Transverse colon (tissue), 4 donors: ENCODE measurements at regions not wholly inside any gene's neighbourhood (a gene's known extent, or its start where the extent isn't known, plus 50 kb on each side); places are given as distances from the start of the nearest gene placed in this dataset.

ENCODE experiments used
- DNase-seq: peaks from one replicate; pipeline ENCODE4 v3.0.0-alpha.2; 2019
- H3K27ac ChIP-seq, 4 donors: fragments of 200-600 bp; sonication (generic); 2 replicates each; pipeline ENCODE4 v1.5.1; 2016 to 2018; ENCODE audit warnings: inconsistent platforms in 4 of 4
- H3K27me3 ChIP-seq: fragments of 200-600 bp; sonication (generic); 2 replicates; pipeline ENCODE4 v1.5.1; 2017; ENCODE audit warnings: inconsistent platforms
- H3K36me3 ChIP-seq, 4 donors: fragments of 200-600 bp; sonication (generic); 2 replicates each; pipeline ENCODE4 v1.5.1; 2017 to 2019; ENCODE audit warnings: inconsistent platforms in 4 of 4
- H3K4me1 ChIP-seq, 4 donors: fragments of 200-600 bp; sonication (generic); 2 replicates each; pipeline ENCODE4 v1.5.1; 2017 to 2020; ENCODE audit warnings: inconsistent platforms in 4 of 4
- H3K4me3 ChIP-seq, 4 donors: fragments of 200-600 bp; sonication (generic); 1 replicate in 1 of 4; 2 replicates in 3 of 4; pipeline versions ENCODE4 v1.5.1 to v1.6.1; 2017 to 2019; ENCODE audit warnings: inconsistent platforms in 4 of 4
- H3K9me3 ChIP-seq, 2 donors: fragments of 200-600 bp; sonication (generic); 2 replicates each; pipeline ENCODE4 v1.5.1; 2017 to 2019; ENCODE audit warnings: inconsistent platforms in 2 of 2
- EP300 ChIP-seq: sonication (generic); formaldehyde crosslinking; IDR thresholded peaks from one replicate; pipeline ENCODE4 v1.6.1; 2017; ENCODE audit warnings: antibody characterized with exemption, low read depth
- POLR2A ChIP-seq: fragments of 450-650 bp; IDR thresholded peaks from one replicate; pipeline ENCODE4 v1.6.1; 2016; ENCODE audit warnings: antibody characterized with exemption, mild to moderate bottlenecking, moderate library complexity
- POLR2AphosphoS5 ChIP-seq, 3 donors: sonication (generic); formaldehyde crosslinking; IDR thresholded peaks; one replicate each; pipeline ENCODE4 v1.6.1; 2016; ENCODE audit warnings: antibody characterized with exemption in 3 of 3
- WGBS, 2 donors: methylation state at CpG; one replicate each; pipeline ENCODE4 v1.1.5; 2018; ENCODE audit warnings: low coverage in 1 of 2; 5-methylcytosine and 5-hydroxymethylcytosine counted together
- in situ Hi-C, 4 donors: fragments of 200-750 bp; cut with MboI; loops; one replicate each; pipeline versions ENCODE4 v1.15.0 to v1.15.1; 2017; ENCODE audit warnings: low sequenced_read_pairs in 3 of 4, low pct_ligation_motif_present in 1 of 4, low pct_unique_long_range_greater_than_20kb in 1 of 4
- intact Hi-C: fragments of 100-400 bp; cut with DNase I; formaldehyde crosslinking; loops from one replicate; pipeline ENCODE4 v1.15.1; 2023; ENCODE audit warnings: low total_unique reads
- TF ChIP-seq, protein P1 (sequence below), 5 experiments: fragments of 200-600 bp in 3 of 5; fragments of 450-650 bp in 2 of 5; sonication (generic) in 3 of 5; IDR thresholded peaks; 1 replicate in 2 of 5; 2 replicates in 3 of 5; pipeline ENCODE4 v1.5.1; 2016 to 2017; ENCODE audit warnings: antibody characterized with exemption in 5 of 5, inconsistent platforms in 3 of 5, mild to moderate bottlenecking in 2 of 5, moderate library complexity in 1 of 5

DNA sequence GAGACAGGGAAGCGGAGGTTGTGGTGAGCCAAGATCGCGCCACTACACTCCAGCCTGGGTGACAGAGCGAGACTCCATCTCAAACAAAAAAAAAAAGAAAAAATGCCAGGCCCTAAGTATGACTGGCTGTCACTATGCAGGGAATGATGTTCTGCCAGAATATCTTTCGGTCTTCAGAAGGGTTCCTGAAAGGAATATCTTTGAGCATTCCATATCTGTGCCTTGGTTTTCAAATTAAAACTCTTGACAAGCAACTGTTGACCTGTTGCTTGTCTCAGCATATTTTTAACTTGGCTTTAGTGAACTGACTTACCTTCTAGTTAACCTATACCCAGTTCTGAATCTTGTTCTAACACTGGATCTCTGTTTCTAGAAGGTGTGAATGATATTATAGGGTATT is 953.2 kb upstream of the FAM98A start:
- H3K4me1 ChIP-seq, result no peaks in the 10 kb centered on the region
- H3K27ac ChIP-seq, result no peak overlapping the region
- H3K27me3 ChIP-seq, result no peaks in the 10 kb centered on the region
- WGBS, 2 donors, result 82 to 94% methylated on average over 1 to 5 of the region's 5 CpGs
- in situ Hi-C loops, result no loop called here
- intact Hi-C loops, result no loop called here
- no peak overlapping the region for H3K4me3 ChIP-seq
- no peaks in the 10 kb centered on the region for H3K9me3 ChIP-seq
- no peak for TF ChIP-seq POLR2A
- TF ChIP-seq, protein P1, sequence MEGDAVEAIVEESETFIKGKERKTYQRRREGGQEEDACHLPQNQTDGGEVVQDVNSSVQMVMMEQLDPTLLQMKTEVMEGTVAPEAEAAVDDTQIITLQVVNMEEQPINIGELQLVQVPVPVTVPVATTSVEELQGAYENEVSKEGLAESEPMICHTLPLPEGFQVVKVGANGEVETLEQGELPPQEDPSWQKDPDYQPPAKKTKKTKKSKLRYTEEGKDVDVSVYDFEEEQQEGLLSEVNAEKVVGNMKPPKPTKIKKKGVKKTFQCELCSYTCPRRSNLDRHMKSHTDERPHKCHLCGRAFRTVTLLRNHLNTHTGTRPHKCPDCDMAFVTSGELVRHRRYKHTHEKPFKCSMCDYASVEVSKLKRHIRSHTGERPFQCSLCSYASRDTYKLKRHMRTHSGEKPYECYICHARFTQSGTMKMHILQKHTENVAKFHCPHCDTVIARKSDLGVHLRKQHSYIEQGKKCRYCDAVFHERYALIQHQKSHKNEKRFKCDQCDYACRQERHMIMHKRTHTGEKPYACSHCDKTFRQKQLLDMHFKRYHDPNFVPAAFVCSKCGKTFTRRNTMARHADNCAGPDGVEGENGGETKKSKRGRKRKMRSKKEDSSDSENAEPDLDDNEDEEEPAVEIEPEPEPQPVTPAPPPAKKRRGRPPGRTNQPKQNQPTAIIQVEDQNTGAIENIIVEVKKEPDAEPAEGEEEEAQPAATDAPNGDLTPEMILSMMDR (IDR thresholded peaks at IDR 0.05), result no peak
- TF ChIP-seq POLR2AphosphoS5 (IDR thresholded peaks at IDR 0.05), result no peak
- TF ChIP-seq EP300, result no peak
- DNase-seq, result no peak
- no peaks in the 10 kb centered on the region for H3K36me3 ChIP-seq

DNA sequence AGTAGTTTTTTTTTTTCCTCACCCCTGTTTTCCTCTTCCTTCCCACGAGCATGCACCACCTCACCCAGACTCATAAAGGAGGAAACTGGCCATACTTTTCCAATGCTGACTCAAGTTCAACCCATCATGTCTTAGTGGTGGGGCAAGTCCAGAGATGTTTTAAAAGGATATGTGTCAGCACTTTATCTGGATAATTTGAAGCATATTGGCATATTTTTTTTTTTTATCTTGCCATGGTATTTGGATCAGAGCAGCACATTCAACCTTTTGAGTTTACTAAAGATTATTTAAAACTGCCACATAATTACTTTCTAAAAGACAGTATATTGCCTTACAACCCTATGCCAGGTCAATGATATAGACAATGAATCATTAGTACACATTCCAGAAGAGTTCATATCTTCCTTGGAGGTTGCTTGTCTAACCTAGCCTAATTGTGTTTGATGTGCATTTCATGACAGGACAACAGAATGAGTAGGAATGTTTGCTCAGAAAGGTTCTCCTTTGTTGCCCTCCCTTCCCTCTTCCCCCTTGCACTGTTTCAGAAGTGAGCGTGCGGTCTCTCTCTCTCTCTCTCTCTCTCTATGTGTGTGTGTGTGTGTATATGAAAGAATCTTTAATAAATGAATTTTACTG is 950.7 kb upstream of the FAM98A start:
- intact Hi-C loops (no loop called here), in situ Hi-C loops (no loop called here)
- Histone ChIP-seq H3K9me3 (no peaks in the 10 kb centered on the region), H3K27me3 (no peaks in the 10 kb centered on the region), H3K27ac (no peak overlapping the region), H3K4me1 (no peaks in the 10 kb centered on the region), H3K4me3 (no peak overlapping the region), H3K36me3 (no peaks in the 10 kb centered on the region)
- WGBS, 2 donors, result 86 to 88% methylated on average over 3 of the region's 3 CpGs
- DNase-seq, result no peak
- TF ChIP-seq POLR2A, result no peak
- TF ChIP-seq POLR2AphosphoS5 (IDR thresholded peaks at IDR 0.05), result no peak
- TF ChIP-seq, protein P1 (IDR thresholded peaks at IDR 0.05), result no peak
- TF ChIP-seq EP300, result no peak

DNA sequence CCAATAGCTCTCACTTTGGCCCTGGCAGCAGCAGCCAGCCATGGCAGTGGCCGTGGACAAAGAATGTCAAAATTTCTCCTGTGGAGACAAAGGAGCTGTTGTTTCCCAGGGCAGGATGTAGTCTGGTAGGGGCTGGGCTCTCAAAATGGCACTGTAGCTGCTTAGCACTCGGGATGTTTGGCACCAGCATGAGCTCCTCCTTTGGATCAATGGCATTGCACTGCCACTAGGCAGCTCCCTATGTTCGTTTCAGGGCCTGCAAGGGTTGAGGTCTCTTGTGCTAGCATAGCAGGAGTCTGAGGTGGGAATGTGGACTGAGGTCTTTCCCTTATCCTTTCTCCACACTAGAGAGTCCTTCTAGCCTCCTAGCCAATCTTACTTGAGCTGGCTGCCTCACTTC is 948.8 kb upstream of the FAM98A start:
- H3K9me3 ChIP-seq, result no peaks in the 10 kb centered on the region
- H3K4me3 ChIP-seq, result no peak overlapping the region
- WGBS, 2 donors, result 71% methylated on average over 3 of the region's 3 CpGs; no CpG with 5 or more reads in 1 of the 2 donors
- H3K27me3 ChIP-seq, result no peaks in the 10 kb centered on the region
- no peak for TF ChIP-seq EP300
- no peak for TF ChIP-seq POLR2A
- TF ChIP-seq POLR2AphosphoS5 (IDR thresholded peaks at IDR 0.05), result no peak
- TF ChIP-seq, protein P1 (IDR thresholded peaks at IDR 0.05), result no peak
- no peaks in the 10 kb centered on the region for H3K36me3 ChIP-seq
- DNase-seq, result no peak
- no peaks in the 10 kb centered on the region for H3K4me1 ChIP-seq
- intact Hi-C loops, result no loop called here
- in situ Hi-C loops, result no loop called here
- H3K27ac ChIP-seq, result no peak overlapping the region

DNA sequence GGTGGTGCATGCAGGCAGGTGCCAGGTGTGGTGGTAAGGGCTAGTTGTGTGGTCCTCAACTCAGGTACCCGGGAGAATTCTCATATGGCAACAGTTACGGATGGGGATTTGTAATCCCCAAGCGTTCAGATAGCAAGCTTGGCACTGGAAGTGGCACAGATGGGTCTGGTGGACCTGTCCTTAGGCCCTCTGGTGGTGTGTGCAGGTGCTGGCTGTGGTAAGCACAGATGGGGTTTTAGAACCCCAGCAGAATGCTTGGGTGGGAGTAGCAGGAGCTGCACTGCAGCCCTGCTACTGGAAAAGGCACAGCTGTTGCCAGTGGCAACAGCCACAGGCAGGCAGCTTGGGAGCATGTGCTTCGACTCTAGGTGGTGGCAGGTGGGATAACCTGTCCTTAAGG is 948.2 kb upstream of the FAM98A start:
- WGBS, 2 donors, result 81% methylated on average over 4 of the region's 4 CpGs; no CpG with 5 or more reads in 1 of the 2 donors
- H3K4me3 ChIP-seq, result no peak overlapping the region
- no peak for TF ChIP-seq POLR2AphosphoS5 (IDR thresholded peaks at IDR 0.05)
- no peak for TF ChIP-seq POLR2A
- TF ChIP-seq EP300, result no peak
- TF ChIP-seq, protein P1 (IDR thresholded peaks at IDR 0.05), result no peak
- DNase-seq, result no peak
- H3K36me3 ChIP-seq, result no peaks in the 10 kb centered on the region
- intact Hi-C loops, result no loop called here
- in situ Hi-C loops, result no loop called here
- H3K4me1 ChIP-seq, result no peaks in the 10 kb centered on the region
- H3K27me3 ChIP-seq, result no peaks in the 10 kb centered on the region
- H3K9me3 ChIP-seq, result no peaks in the 10 kb centered on the region
- H3K27ac ChIP-seq, result no peak overlapping the region
